ENCODE measurements at regions not wholly inside any gene's neighbourhood (a gene's known extent, or its start where the extent isn't known, plus 50 kb on each side); places are given as distances from the start of the nearest gene placed in this dataset.

DNA sequence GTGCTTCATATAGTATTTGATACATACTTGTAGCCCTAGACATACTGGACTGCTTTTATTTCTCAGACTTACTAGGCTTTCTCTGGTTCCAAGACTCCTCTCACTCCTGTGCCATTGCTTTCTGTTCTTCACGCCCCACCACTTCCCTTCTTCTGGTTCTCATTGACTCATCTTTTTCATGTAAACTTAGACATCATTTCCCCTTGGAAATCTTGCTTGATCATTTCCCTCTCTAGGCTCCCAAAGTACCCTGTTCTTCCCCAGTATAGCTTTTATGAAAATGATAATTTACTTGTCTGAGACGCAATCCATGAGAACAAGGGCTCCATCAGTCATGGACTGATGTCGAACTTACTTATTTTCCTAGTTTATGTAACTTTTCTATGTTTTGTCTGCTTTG lies 83.5 kb downstream of the TLR4 start:
- DNase-seq (ENCODE audit: low spot score): no peak
- H3K4me3 Mint-ChIP-seq: no peak overlapping the region
- no peaks in the 10 kb centered on the region for H3F3A ChIP-seq (replicated peaks; ENCODE audit: low read depth)
- ATAC-seq: no peak
- no peak overlapping the region for H3K27ac Mint-ChIP-seq
- H3K4me2 ChIP-seq: no peak overlapping the region
- H3K27me3 Mint-ChIP-seq (ENCODE audit: insufficient read depth, low read depth, poor library complexity): no peaks in the 10 kb centered on the region
- H2AFZ ChIP-seq: peak overlapping the region; percentile 12; the same call in 1 of the 2 replicates
- TF ChIP-seq POLR2AphosphoS5 (IDR thresholded peaks at IDR 0.05; ENCODE audit: low read depth) (no peak), JUNB (IDR thresholded peaks at IDR 0.05; ENCODE audit: unreplicated experiment) (no peak), NANOG (IDR thresholded peaks at IDR 0.05; ENCODE audit: borderline replicate concordance) (no peak), STAT1 (IDR thresholded peaks at IDR 0.05; ENCODE audit: unreplicated experiment) (no peak), EZH2 (IDR thresholded peaks at IDR 0.05; ENCODE audit: low read depth, unreplicated experiment) (no peak), EZH2phosphoT487 (IDR thresholded peaks at IDR 0.05; ENCODE audit: unreplicated experiment) (no peak), CREB1 (CRISPR knock-in tag; IDR thresholded peaks at IDR 0.05; ENCODE audit: low read depth) (no peak), ETS1 (IDR thresholded peaks at IDR 0.05) (no peak), ZNF114 (CRISPR knock-in tag; IDR thresholded peaks at IDR 0.05) (no peak), ZNF331 (CRISPR knock-in tag; IDR thresholded peaks at IDR 0.05; ENCODE audit: low read depth) (no peak)
- TF ChIP-seq, protein P1, sequence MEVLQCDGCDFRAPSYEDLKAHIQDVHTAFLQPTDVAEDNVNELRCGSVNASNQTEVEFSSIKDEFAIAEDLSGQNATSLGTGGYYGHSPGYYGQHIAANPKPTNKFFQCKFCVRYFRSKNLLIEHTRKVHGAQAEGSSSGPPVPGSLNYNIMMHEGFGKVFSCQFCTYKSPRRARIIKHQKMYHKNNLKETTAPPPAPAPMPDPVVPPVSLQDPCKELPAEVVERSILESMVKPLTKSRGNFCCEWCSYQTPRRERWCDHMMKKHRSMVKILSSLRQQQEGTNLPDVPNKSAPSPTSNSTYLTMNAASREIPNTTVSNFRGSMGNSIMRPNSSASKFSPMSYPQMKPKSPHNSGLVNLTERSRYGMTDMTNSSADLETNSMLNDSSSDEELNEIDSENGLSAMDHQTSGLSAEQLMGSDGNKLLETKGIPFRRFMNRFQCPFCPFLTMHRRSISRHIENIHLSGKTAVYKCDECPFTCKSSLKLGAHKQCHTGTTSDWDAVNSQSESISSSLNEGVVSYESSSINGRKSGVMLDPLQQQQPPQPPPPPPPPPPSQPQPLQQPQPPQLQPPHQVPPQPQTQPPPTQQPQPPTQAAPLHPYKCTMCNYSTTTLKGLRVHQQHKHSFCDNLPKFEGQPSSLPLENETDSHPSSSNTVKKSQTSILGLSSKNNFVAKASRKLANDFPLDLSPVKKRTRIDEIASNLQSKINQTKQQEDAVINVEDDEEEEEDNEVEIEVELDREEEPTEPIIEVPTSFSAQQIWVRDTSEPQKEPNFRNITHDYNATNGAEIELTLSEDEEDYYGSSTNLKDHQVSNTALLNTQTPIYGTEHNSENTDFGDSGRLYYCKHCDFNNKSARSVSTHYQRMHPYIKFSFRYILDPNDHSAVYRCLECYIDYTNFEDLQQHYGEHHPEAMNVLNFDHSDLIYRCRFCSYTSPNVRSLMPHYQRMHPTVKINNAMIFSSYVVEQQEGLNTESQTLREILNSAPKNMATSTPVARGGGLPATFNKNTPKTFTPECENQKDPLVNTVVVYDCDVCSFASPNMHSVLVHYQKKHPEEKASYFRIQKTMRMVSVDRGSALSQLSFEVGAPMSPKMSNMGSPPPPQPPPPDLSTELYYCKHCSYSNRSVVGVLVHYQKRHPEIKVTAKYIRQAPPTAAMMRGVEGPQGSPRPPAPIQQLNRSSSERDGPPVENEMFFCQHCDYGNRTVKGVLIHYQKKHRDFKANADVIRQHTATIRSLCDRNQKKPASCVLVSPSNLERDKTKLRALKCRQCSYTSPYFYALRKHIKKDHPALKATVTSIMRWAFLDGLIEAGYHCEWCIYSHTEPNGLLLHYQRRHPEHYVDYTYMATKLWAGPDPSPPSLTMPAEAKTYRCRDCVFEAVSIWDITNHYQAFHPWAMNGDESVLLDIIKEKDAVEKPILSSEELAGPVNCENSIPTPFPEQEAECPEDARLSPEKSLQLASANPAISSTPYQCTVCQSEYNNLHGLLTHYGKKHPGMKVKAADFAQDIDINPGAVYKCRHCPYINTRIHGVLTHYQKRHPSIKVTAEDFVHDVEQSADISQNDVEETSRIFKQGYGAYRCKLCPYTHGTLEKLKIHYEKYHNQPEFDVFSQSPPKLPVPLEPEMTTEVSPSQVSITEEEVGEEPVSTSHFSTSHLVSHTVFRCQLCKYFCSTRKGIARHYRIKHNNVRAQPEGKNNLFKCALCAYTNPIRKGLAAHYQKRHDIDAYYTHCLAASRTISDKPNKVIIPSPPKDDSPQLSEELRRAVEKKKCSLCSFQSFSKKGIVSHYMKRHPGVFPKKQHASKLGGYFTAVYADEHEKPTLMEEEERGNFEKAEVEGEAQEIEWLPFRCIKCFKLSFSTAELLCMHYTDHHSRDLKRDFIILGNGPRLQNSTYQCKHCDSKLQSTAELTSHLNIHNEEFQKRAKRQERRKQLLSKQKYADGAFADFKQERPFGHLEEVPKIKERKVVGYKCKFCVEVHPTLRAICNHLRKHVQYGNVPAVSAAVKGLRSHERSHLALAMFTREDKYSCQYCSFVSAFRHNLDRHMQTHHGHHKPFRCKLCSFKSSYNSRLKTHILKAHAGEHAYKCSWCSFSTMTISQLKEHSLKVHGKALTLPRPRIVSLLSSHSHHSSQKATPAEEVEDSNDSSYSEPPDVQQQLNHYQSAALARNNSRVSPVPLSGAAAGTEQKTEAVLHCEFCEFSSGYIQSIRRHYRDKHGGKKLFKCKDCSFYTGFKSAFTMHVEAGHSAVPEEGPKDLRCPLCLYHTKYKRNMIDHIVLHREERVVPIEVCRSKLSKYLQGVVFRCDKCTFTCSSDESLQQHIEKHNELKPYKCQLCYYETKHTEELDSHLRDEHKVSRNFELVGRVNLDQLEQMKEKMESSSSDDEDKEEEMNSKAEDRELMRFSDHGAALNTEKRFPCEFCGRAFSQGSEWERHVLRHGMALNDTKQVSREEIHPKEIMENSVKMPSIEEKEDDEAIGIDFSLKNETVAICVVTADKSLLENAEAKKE (CRISPR knock-in tag; IDR thresholded peaks at IDR 0.05): no peak
- TF ChIP-seq, protein P2, sequence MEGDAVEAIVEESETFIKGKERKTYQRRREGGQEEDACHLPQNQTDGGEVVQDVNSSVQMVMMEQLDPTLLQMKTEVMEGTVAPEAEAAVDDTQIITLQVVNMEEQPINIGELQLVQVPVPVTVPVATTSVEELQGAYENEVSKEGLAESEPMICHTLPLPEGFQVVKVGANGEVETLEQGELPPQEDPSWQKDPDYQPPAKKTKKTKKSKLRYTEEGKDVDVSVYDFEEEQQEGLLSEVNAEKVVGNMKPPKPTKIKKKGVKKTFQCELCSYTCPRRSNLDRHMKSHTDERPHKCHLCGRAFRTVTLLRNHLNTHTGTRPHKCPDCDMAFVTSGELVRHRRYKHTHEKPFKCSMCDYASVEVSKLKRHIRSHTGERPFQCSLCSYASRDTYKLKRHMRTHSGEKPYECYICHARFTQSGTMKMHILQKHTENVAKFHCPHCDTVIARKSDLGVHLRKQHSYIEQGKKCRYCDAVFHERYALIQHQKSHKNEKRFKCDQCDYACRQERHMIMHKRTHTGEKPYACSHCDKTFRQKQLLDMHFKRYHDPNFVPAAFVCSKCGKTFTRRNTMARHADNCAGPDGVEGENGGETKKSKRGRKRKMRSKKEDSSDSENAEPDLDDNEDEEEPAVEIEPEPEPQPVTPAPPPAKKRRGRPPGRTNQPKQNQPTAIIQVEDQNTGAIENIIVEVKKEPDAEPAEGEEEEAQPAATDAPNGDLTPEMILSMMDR (conservative IDR thresholded peaks at IDR 0.05; ENCODE audit: low read depth in 2 of 2): no peak
- TF ChIP-seq, protein P3, sequence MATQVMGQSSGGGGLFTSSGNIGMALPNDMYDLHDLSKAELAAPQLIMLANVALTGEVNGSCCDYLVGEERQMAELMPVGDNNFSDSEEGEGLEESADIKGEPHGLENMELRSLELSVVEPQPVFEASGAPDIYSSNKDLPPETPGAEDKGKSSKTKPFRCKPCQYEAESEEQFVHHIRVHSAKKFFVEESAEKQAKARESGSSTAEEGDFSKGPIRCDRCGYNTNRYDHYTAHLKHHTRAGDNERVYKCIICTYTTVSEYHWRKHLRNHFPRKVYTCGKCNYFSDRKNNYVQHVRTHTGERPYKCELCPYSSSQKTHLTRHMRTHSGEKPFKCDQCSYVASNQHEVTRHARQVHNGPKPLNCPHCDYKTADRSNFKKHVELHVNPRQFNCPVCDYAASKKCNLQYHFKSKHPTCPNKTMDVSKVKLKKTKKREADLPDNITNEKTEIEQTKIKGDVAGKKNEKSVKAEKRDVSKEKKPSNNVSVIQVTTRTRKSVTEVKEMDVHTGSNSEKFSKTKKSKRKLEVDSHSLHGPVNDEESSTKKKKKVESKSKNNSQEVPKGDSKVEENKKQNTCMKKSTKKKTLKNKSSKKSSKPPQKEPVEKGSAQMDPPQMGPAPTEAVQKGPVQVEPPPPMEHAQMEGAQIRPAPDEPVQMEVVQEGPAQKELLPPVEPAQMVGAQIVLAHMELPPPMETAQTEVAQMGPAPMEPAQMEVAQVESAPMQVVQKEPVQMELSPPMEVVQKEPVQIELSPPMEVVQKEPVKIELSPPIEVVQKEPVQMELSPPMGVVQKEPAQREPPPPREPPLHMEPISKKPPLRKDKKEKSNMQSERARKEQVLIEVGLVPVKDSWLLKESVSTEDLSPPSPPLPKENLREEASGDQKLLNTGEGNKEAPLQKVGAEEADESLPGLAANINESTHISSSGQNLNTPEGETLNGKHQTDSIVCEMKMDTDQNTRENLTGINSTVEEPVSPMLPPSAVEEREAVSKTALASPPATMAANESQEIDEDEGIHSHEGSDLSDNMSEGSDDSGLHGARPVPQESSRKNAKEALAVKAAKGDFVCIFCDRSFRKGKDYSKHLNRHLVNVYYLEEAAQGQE (IDR thresholded peaks at IDR 0.05; ENCODE audit: unreplicated experiment): no peak
- no peaks in the 10 kb centered on the region for H3K27me3 ChIP-seq (ENCODE audit: insufficient read depth)
- peaks cover 34% of the 10 kb centered on the region for H3K9me3 Mint-ChIP-seq
- H4K20me1 ChIP-seq (replicated peaks; ENCODE audit: insufficient read depth): no peaks in the 10 kb centered on the region
- H3K36me3 Mint-ChIP-seq (ENCODE audit: low read depth): no peaks in the 10 kb centered on the region
- no peaks in the 10 kb centered on the region for H3K4me1 ChIP-seq (ENCODE audit: insufficient read depth)
- no peaks in the 10 kb centered on the region for H3K79me2 ChIP-seq (replicated peaks; ENCODE audit: insufficient read depth)
- H3K9me2 ChIP-seq (ENCODE audit: insufficient read depth): no peaks in the 10 kb centered on the region
- H3K4me3 ChIP-seq: no peak overlapping the region
- no peaks in the 10 kb centered on the region for H3K36me3 ChIP-seq (ENCODE audit: insufficient read depth)
- no peaks in the 10 kb centered on the region for H3K4me1 Mint-ChIP-seq
- no peak overlapping the region for H3K27ac ChIP-seq (ENCODE audit: low read depth)

Data from GM23338 (cell line).